ENCODE measurements at regions not wholly inside any gene's neighbourhood (a gene's known extent, or its start where the extent isn't known, plus 50 kb on each side); places are given as distances from the start of the nearest gene placed in this dataset.

DNA sequence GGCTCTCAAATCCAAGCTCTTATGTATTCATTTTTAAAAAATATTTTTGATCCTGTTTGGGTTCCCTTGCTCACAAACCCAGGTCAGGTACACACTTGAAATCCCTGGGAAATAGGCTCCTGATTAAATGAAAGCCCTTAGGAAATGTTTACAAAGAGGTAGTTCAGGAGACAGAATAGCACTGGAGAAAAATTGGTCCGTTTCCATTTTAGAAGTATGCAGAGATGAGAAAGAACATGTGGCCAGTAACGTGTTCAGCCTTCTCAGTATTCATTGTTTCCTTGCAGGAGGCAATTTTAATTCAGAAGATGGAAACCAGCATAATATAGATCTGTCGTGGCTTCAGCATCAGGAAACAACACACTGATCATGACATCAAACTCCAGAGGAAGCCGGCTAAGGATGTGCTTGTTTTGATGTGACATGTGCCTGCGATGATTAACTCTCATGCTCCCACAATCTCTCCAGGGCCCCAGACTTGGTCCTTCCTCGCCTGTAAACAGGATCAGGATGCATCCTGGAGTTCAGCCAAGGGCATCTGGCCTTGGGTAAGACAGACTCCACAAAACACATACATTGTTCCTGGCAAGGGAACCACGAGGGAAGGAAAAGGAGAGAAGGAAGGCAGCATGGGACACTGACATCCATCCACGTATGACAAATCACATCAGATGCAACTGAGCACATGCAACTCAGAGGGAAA, 350.5 kb upstream of the THBS1 start:
- no peak overlapping the region for H3K4me3 Mint-ChIP-seq
- H3K9me3 Mint-ChIP-seq: peaks cover 0 to 7% (median 1%) of the 10 kb centered on the region in 3 donors
- no peaks in the 10 kb centered on the region for H3K4me1 Mint-ChIP-seq
- no peak overlapping the region for H3K27ac Mint-ChIP-seq
- H3K27me3 Mint-ChIP-seq: no peaks in the 10 kb centered on the region
- no peaks in the 10 kb centered on the region for H3K36me3 Mint-ChIP-seq

DNA sequence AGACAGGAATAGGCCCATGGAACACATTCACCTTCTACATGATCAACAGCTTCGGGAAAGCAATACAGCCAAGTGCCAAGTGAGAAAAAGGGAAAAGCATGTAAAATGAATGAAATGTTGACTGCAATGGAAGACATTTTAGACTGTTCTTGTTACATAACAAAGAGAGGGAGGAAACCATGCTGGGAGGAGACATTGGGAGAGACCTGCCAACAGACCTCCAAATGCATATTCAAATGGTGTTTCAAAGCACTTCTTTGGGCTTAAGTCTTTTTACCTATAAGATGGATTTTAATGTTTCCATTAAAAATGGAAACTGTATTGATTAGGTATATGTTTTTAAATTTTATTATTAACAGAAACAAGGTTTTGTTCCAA, 350.0 kb upstream of the THBS1 start:
- Mint-ChIP-seq H3K4me1 (no peaks in the 10 kb centered on the region), H3K36me3 (no peaks in the 10 kb centered on the region), H3K27me3 (no peaks in the 10 kb centered on the region)

DNA sequence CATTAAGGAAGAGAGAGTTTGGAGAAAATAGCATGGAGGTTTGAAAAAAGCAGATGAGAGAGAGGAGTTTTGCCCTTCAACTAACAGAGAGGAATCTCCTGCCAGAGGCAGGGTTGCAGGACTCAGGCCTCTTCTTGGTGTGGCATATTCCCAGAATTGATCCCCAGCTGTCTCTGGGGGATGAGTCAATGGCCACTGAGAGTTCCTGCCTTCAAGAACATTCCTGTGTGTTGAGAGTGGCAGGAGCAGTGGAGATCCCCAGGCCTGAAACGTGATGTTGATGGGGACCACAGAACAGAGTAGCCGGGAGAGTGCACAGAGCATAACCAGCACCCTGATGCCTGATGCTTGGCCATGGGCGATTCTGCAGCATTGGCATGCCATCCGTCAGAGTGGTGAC, 348.4 kb upstream of the THBS1 start:
- H3K27me3 Mint-ChIP-seq: no peaks in the 10 kb centered on the region
- H3K4me1 Mint-ChIP-seq: no peaks in the 10 kb centered on the region
- H3K9me3 Mint-ChIP-seq: peaks cover 0 to 5% (median 1%) of the 10 kb centered on the region in 3 donors
- no peak overlapping the region for H3K4me3 Mint-ChIP-seq
- H3K27ac Mint-ChIP-seq: no peak overlapping the region
- H3K36me3 Mint-ChIP-seq: no peaks in the 10 kb centered on the region

More for the DNA sequence above, 350.0 kb upstream of the THBS1 start:
- Mint-ChIP-seq H3K4me3 (no peak overlapping the region), H3K27ac (no peak overlapping the region), H3K9me3 (peaks cover 0 to 7% (median 1%) of the 10 kb centered on the region in 3 donors)

DNA sequence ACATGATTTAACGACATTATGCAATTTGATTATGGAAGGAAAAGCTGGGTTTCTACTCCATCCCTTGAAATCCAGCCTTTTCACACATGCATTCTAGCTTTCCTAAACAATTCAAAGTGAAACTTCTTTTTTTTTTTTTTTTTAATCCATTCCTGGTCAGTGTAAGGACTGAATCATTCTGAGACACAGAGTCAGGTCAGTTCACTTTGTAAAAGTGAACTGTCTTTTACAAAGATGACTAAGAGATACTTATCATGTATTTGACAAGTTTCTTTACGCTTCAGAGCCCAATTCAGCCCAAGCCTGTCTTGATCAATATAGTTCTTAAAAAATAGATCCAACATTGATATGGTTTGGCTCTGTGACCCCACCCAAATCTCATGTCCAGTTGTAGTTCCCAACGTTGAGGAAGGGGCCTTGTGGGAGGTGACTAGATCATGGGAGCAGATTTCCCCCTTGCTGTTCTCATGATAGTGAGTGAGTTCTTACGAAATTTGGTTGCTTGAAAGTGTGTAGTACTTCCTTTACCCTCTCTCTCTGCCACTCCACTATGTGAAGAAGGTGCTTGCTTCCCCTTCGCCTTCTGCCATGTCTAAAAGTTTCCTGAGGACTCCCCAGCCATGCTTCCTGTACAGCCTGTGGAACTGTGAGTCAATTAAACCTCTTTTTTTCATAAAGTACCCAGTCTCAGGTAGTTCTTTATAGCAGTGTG, 345.6 kb upstream of the THBS1 start:
- Mint-ChIP-seq H3K4me1 (no peaks in the 10 kb centered on the region), H3K9me3 (peaks cover 1 to 7% (median 4%) of the 10 kb centered on the region in 3 donors), H3K27ac (no peak overlapping the region), H3K27me3 (no peaks in the 10 kb centered on the region), H3K4me3 (no peak overlapping the region), H3K36me3 (no peaks in the 10 kb centered on the region)

DNA sequence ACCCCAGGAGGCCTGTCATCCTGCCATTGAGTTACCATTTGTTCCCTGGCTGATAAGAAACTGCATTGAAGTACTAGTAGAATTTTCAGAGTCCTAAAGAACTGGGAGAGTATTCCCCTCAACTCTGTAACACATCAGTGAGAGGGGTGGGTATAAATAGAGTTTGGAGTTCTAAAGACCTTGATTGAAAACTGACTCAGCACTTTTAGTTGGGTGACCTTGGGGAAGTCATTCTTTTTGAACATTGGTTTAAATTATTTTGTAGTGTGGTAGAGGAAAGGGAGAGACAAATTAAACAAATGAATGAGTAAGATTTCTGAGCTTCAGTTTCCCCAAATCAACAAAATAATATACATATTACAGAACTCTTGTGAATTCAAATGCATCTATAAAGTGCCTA, 344.5 kb upstream of the THBS1 start:
- H3K27ac Mint-ChIP-seq: no peak overlapping the region

DNA sequence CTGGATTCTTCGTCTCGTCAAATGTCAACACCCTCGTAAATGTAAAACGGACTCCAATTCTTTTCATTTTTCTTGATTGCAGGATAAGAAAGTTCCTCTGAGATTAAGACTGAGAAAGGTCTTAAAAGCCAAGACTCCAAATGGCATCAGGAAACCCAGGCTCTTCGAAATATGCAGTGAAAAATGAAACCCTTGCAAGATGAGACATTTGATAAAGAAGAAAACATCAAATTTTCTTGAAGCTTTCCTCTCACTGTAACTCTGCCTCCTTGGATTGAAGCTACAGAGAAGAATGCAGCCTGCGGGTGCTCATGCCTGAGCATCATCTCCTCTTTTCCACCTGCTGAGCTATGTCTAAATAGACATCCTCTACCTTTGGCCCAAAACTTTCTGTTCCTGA, 342.4 kb upstream of the THBS1 start:
- Mint-ChIP-seq H3K36me3 (no peaks in the 10 kb centered on the region), H3K4me1 (no peaks in the 10 kb centered on the region), H3K27ac (no peak overlapping the region), H3K4me3 (no peak overlapping the region), H3K9me3 (peaks cover 1 to 4% (median 2%) of the 10 kb centered on the region in 3 donors), H3K27me3 (no peaks in the 10 kb centered on the region)

More for the DNA sequence above, 344.5 kb upstream of the THBS1 start:
- no peaks in the 10 kb centered on the region for H3K36me3 Mint-ChIP-seq
- no peaks in the 10 kb centered on the region for H3K4me1 Mint-ChIP-seq
- no peak overlapping the region for H3K4me3 Mint-ChIP-seq
- H3K27me3 Mint-ChIP-seq: no peaks in the 10 kb centered on the region
- H3K9me3 Mint-ChIP-seq: peaks cover 1 to 7% (median 2%) of the 10 kb centered on the region in 3 donors

DNA sequence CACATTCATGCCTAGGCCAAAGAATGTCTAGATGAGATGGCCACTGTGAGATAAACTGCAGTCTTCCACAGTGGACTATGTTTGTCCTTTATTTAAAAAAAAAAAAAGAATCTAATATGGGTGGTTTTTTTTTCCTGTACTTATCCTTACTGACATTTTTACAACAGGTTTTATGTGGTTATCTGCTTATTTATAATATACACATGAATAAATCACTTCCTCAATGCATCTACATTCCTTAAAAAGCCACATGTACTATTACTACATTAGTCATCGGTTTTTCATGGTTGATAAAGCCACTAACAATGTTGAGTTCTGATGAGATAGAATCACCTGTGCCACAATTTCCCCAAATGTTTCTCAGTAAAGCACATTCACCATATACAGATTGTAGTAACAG, 341.3 kb upstream of the THBS1 start:
- H3K9me3 Mint-ChIP-seq: peaks cover 1 to 7% (median 4%) of the 10 kb centered on the region in 3 donors
- H3K27me3 Mint-ChIP-seq: no peaks in the 10 kb centered on the region
- H3K4me3 Mint-ChIP-seq: no peak overlapping the region
- H3K4me1 Mint-ChIP-seq: no peaks in the 10 kb centered on the region
- H3K27ac Mint-ChIP-seq: no peak overlapping the region
- H3K36me3 Mint-ChIP-seq: no peaks in the 10 kb centered on the region

DNA sequence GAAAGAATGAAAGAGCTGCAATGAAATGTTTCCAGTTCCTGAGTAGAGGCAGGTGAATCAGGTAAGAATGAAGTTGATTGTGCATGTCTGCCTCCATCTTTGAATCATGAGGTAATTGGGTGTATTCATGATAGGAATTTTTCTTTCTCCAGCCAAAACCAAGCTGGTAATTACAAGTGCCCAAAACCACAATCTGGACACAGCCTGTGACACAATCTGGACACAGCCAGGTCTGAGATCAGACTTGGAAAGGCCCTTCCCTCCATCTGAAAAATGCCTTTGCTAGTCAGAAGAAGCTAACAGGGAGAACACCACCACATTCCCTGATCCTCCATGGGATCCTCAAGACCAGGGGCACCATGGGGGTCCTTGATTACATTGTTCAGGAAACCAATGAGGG, 338.5 kb upstream of the THBS1 start:
- H3K27me3 Mint-ChIP-seq: no peaks in the 10 kb centered on the region
- no peaks in the 10 kb centered on the region for H3K4me1 Mint-ChIP-seq
- no peaks in the 10 kb centered on the region for H3K36me3 Mint-ChIP-seq
- peaks cover 1 to 9% (median 4%) of the 10 kb centered on the region in 3 donors for H3K9me3 Mint-ChIP-seq
- no peak overlapping the region for H3K4me3 Mint-ChIP-seq
- H3K27ac Mint-ChIP-seq: no peak overlapping the region

DNA sequence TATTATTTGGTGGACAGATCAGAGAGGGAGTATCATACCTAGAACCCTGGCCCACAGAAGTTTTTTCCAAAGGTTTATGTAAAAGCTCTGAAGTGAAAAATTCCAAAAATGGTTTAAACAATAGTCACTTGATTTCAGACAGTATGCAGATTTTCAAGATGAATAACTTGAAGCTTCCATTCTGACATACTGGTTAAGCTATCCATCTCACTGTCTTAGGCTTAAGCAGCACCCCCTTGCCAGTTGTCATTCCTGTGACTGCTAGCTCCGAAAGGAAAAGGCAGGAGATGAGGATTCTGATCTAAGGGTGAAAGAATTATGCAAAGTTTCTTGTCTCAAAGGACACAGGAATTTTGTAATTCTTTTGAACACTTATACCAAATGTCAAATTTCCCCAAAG, 337.5 kb upstream of the THBS1 start:
- Mint-ChIP-seq H3K9me3 (peaks cover 1 to 9% (median 4%) of the 10 kb centered on the region in 3 donors), H3K36me3 (no peaks in the 10 kb centered on the region), H3K27ac (no peak overlapping the region), H3K4me3 (no peak overlapping the region), H3K27me3 (no peaks in the 10 kb centered on the region), H3K4me1 (no peaks in the 10 kb centered on the region)

DNA sequence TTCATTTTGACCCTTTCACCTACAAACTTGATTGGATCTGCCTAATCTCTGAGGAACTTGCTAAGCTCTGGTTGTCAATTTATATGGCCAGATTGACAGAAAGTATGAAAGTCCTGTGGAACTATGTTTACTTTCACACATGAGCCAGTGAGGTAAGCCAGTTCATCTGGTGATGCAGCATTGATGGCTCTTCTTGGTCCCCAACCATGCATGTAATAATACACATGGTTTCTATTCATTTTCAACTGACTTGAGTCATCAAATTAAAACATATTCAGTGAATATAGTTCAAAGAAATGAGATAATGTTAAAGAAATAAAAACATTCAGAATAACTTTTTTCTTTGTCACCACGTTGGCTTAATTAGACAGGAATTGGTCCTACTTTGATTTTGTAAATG, 336.1 kb upstream of the THBS1 start:
- Mint-ChIP-seq H3K27ac (no peak overlapping the region), H3K4me1 (no peaks in the 10 kb centered on the region), H3K9me3 (peaks cover 2 to 5% (median 2%) of the 10 kb centered on the region in 3 donors), H3K4me3 (no peak overlapping the region), H3K27me3 (peaks cover 1% of the 10 kb centered on the region), H3K36me3 (no peaks in the 10 kb centered on the region)

DNA sequence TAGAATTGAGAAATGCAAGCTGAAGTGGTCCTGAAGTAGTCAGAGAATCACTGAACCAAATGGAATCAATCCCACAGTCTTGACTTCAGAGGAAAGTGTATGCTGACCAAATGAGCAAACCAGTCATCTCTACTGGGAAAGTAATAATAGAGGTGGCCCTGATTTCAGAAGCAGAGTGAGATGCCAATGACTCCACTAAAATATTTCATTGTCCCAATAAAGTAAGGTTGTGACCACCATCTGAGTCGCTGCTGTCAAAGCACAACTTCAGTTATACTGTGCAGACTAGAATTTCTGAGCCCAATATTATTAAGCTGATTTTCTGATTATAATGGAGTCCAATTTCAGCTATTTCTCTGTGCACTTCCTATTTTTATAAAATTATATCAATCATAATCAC, 334.4 kb upstream of the THBS1 start:
- Mint-ChIP-seq H3K27ac (no peak overlapping the region), H3K27me3 (peaks cover 1% of the 10 kb centered on the region), H3K9me3 (peaks cover 2 to 5% (median 2%) of the 10 kb centered on the region in 3 donors), H3K4me3 (no peak overlapping the region), H3K36me3 (no peaks in the 10 kb centered on the region), H3K4me1 (no peaks in the 10 kb centered on the region)

DNA sequence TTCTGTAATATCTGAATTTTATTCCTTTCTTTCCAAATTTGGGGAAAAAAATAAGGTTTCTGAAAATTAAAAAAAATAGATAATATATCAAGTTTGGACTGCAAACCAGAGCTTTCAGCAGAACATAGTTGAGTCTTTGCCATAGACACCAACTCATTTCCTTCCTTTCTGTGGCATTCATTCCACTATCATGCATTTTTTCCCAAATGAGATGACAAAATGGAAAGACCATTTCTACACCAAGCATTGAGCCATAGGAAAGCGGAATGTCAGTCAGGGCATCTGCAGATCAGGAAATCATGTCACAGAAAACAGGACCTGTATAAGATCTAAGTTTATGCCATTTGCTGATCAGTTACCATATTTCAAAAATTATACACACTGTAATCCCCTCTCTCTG, 333.3 kb upstream of the THBS1 start:
- Mint-ChIP-seq H3K27ac (no peak overlapping the region), H3K4me1 (no peaks in the 10 kb centered on the region), H3K27me3 (peaks cover 1% of the 10 kb centered on the region), H3K36me3 (no peaks in the 10 kb centered on the region), H3K9me3 (peaks cover 2 to 5% (median 2%) of the 10 kb centered on the region in 3 donors), H3K4me3 (no peak overlapping the region)

DNA sequence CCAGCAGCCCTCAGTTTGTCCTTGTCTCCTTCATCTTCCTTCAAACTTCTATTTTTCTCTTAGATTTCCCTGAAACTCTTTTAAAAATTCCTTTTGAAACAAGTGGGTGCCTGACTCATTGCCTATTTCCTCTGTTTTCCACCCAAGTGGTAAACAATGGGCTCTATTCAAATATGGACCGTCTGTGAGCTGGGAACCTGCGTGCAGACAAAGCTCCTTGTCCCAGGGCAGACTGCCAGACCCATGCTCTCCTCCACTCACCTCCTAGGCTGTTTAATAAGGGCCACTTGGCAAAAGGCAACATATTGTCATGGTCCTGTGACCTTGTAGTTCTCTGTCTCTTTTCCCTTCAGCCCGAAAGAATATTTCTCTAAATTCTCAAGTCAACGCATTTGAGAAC, 332.7 kb upstream of the THBS1 start:
- peaks cover 2 to 5% (median 2%) of the 10 kb centered on the region in 3 donors for H3K9me3 Mint-ChIP-seq
- H3K27ac Mint-ChIP-seq: no peak overlapping the region
- peaks cover 1% of the 10 kb centered on the region for H3K27me3 Mint-ChIP-seq
- no peaks in the 10 kb centered on the region for H3K4me1 Mint-ChIP-seq
- H3K36me3 Mint-ChIP-seq: no peaks in the 10 kb centered on the region
- H3K4me3 Mint-ChIP-seq: no peak overlapping the region

DNA sequence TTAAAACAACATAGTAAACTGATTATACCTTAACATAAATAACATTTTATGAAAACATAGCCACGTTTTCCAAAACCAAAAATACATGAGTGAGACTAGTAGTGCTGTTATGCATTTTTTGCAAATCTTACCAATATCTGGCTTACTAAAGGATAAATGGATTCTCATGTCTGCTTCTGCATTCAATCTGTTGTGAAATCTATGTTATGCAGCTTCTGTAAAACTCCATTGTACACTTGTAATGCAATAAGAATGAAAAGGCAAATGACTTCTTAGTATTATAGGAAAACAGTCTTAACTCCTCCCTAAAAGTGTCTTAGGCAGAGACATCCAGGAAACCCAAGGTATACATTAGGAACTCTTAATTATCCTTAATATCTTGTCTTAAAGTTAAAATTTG, 330.9 kb upstream of the THBS1 start:
- Mint-ChIP-seq H3K4me3 (no peak overlapping the region), H3K9me3 (peaks cover 0 to 2% (median 0%) of the 10 kb centered on the region in 3 donors), H3K27me3 (peaks cover 1% of the 10 kb centered on the region), H3K36me3 (no peaks in the 10 kb centered on the region), H3K4me1 (no peaks in the 10 kb centered on the region), H3K27ac (no peak overlapping the region)

DNA sequence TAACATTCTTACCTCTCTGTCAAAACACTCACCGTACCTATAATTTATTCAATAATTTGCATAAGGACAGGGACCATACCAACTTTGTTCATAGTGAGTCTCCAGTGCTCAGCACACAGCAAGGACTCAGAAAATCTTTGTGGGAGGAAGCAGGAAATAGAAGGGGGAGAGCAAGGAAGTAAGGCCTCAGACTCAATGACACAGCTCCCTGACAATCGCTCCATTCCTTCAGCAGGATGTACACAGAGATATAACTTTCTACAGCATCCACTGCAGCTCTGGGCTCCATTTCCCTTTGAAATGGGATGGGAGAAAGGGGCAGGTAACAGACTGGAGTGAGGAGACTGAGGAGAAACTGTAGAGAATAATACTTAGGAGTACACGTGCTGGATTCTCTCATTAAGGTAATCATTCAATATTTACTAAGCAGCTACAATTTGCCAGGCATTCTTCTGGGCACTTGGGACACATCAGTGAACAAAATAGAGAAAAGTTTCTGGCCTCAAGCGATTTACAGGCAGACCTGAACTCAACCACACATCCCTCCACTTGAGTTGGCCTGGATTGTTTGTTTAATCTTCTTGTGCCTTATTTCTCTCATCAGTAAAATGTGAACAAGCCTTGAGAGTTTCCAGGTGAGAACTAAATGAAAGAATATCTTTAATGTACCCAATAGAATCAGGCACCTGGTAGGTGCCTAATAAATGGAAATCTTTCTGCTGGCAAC, 330.3 kb upstream of the THBS1 start:
- Mint-ChIP-seq H3K36me3 (no peaks in the 10 kb centered on the region), H3K4me1 (no peaks in the 10 kb centered on the region), H3K27ac (no peak overlapping the region), H3K27me3 (peaks cover 1% of the 10 kb centered on the region), H3K9me3 (peaks cover 0 to 2% (median 0%) of the 10 kb centered on the region in 3 donors), H3K4me3 (no peak overlapping the region)
